ENCODE measurements at regions not wholly inside any gene's neighbourhood (a gene's known extent, or its start where the extent isn't known, plus 50 kb on each side); places are given as distances from the start of the nearest gene placed in this dataset.
A peak's percentile ranks its signal among the peaks of the same experiment; 100 is the strongest.

- Mint-ChIP-seq H3K4me3 (no peak overlapping the region), H3K27me3 (peaks cover 15% of the 10 kb centered on the region), H3K4me1 (no peaks in the 10 kb centered on the region), H3K9me3 (ENCODE audit: low read depth) (no peaks in the 10 kb centered on the region), H3K36me3 (ENCODE audit: low read depth) (no peaks in the 10 kb centered on the region), H3K27ac (no peak overlapping the region)
- ATAC-seq (no peak), DNase-seq (no peak)
- CTCF ChIA-PET: interaction anchor here (2.7 kb wide), 1 partner anchor 9 kb away, joined by 12 read pairs; no protein-coding TSS in a partner anchor
- POLR2A ChIA-PET: no interaction called here
- intact Hi-C loops (cut with DNase I, micrococcal nuclease): no loop called here
Observed at GRCh38 chr4:129353490-129353889, 257.5 kb downstream of the C4orf33 start.

GRCh38 chr4:129355031-129355430 lies 259.1 kb downstream of the C4orf33 start:
- ChIA-PET POLR2A (no interaction called here), CTCF (no interaction called here)
- H3K9me3 Mint-ChIP-seq (ENCODE audit: low read depth): no peaks in the 10 kb centered on the region
- no peak for ATAC-seq
- no peaks in the 10 kb centered on the region for H3K36me3 Mint-ChIP-seq (ENCODE audit: low read depth)
- intact Hi-C loops (cut with DNase I, micrococcal nuclease): loop anchor here in 1 of 2 experiments (5.0 kb wide), 1 partner anchor 573 kb away; no protein-coding TSS in a partner anchor
- H3K4me3 Mint-ChIP-seq: no peak overlapping the region
- H3K27ac Mint-ChIP-seq: no peak overlapping the region
- no peak for DNase-seq
- peaks cover 15% of the 10 kb centered on the region for H3K27me3 Mint-ChIP-seq
- H3K4me1 Mint-ChIP-seq: no peaks in the 10 kb centered on the region

GRCh38 chr4:129355516-129355915 lies 259.6 kb downstream of the C4orf33 start:
- Mint-ChIP-seq H3K27ac (no peak overlapping the region), H3K27me3 (peaks cover 15% of the 10 kb centered on the region), H3K4me3 (no peak overlapping the region), H3K4me1 (no peaks in the 10 kb centered on the region), H3K36me3 (ENCODE audit: low read depth) (no peaks in the 10 kb centered on the region), H3K9me3 (ENCODE audit: low read depth) (no peaks in the 10 kb centered on the region)
- POLR2A ChIA-PET: no interaction called here
- no peak for ATAC-seq
- no peak for DNase-seq
- intact Hi-C loops (cut with DNase I, micrococcal nuclease): loop anchor here in 1 of 2 experiments (5.0 kb wide), 1 partner anchor 573 kb away; no protein-coding TSS in a partner anchor
- CTCF ChIA-PET: no interaction called here

GRCh38 chr4:129358571-129358970 lies 262.6 kb downstream of the C4orf33 start:
- no peak for DNase-seq
- Mint-ChIP-seq H3K4me3 (no peak overlapping the region), H3K27ac (no peak overlapping the region), H3K4me1 (no peaks in the 10 kb centered on the region), H3K27me3 (peaks cover 8% of the 10 kb centered on the region), H3K36me3 (ENCODE audit: low read depth) (no peaks in the 10 kb centered on the region), H3K9me3 (ENCODE audit: low read depth) (no peaks in the 10 kb centered on the region)
- no peak for ATAC-seq
- ChIA-PET CTCF (interaction anchor here (0.6 to 1.8 kb wide), 2 partner anchors 16 to 283 kb away, joined by 3 to 11 read pairs; no protein-coding TSS in a partner anchor), POLR2A (no interaction called here)
- intact Hi-C loops (cut with DNase I, micrococcal nuclease): loop anchor here in 1 of 2 experiments (5.0 kb wide), 1 partner anchor 576 kb away; no protein-coding TSS in a partner anchor

GRCh38 chr4:129359461-129359860 lies 263.5 kb downstream of the C4orf33 start:
- H3K27ac Mint-ChIP-seq: no peak overlapping the region
- H3K4me1 Mint-ChIP-seq: no peaks in the 10 kb centered on the region
- no peaks in the 10 kb centered on the region for H3K36me3 Mint-ChIP-seq (ENCODE audit: low read depth)
- DNase-seq (no peak), ATAC-seq (no peak)
- H3K27me3 Mint-ChIP-seq: peaks cover 6% of the 10 kb centered on the region
- ChIA-PET POLR2A (no interaction called here), CTCF (interaction anchor here (1.8 kb wide), 1 partner anchor 282 kb away, joined by 11 read pairs; no protein-coding TSS in a partner anchor)
- no peaks in the 10 kb centered on the region for H3K9me3 Mint-ChIP-seq (ENCODE audit: low read depth)
- H3K4me3 Mint-ChIP-seq: no peak overlapping the region
- intact Hi-C loops (cut with DNase I, micrococcal nuclease): loop anchor here in 1 of 2 experiments (5.0 kb wide), 1 partner anchor 577 kb away; no protein-coding TSS in a partner anchor

- H3K4me3 Mint-ChIP-seq: no peak overlapping the region
- H3K27me3 Mint-ChIP-seq: peaks cover 4% of the 10 kb centered on the region
- intact Hi-C loops (cut with DNase I, micrococcal nuclease): loop anchor here (1.0 kb wide), 1 partner anchor 279 kb away; no protein-coding TSS in a partner anchor
- H3K9me3 Mint-ChIP-seq (ENCODE audit: low read depth): no peaks in the 10 kb centered on the region
- no peaks in the 10 kb centered on the region for H3K4me1 Mint-ChIP-seq
- ChIA-PET POLR2A (no interaction called here), CTCF (interaction anchor here (0.6 to 5.0 kb wide), 12 partner anchors 10 to 1013 kb away, joined by 3 to 38 read pairs (median 4); no protein-coding TSS in a partner anchor)
- H3K27ac Mint-ChIP-seq: no peak overlapping the region
- DNase-seq: peak; percentile 69
- no peaks in the 10 kb centered on the region for H3K36me3 Mint-ChIP-seq (ENCODE audit: low read depth)
- peak; percentile 42 for ATAC-seq
Observed at GRCh38 chr4:129362691-129363274, 266.8 kb downstream of the C4orf33 start.

- POLR2A ChIA-PET: no interaction called here
- peaks cover 3% of the 10 kb centered on the region for H3K27me3 Mint-ChIP-seq
- ATAC-seq (peak; percentile 66), DNase-seq (peak; percentile 33)
- no peak overlapping the region for H3K4me3 Mint-ChIP-seq
- no peak overlapping the region for H3K27ac Mint-ChIP-seq
- no peaks in the 10 kb centered on the region for H3K9me3 Mint-ChIP-seq (ENCODE audit: low read depth)
- no peaks in the 10 kb centered on the region for H3K4me1 Mint-ChIP-seq
- intact Hi-C loops (cut with DNase I, micrococcal nuclease): no loop called here
- CTCF ChIA-PET: interaction anchor here (0.6 to 5.0 kb wide), 4 partner anchors 18 to 1761 kb away, joined by 3 to 38 read pairs (median 3); no protein-coding TSS in a partner anchor
- no peaks in the 10 kb centered on the region for H3K36me3 Mint-ChIP-seq (ENCODE audit: low read depth)
Observed at GRCh38 chr4:129364747-129365452, 268.9 kb downstream of the C4orf33 start.

- H3K27ac Mint-ChIP-seq: no peak overlapping the region
- ChIA-PET POLR2A (no interaction called here), CTCF (no interaction called here)
- no peaks in the 10 kb centered on the region for H3K4me1 Mint-ChIP-seq
- no peak for DNase-seq
- H3K36me3 Mint-ChIP-seq (ENCODE audit: low read depth): no peaks in the 10 kb centered on the region
- H3K27me3 Mint-ChIP-seq: peaks cover 3% of the 10 kb centered on the region
- H3K9me3 Mint-ChIP-seq (ENCODE audit: low read depth): no peaks in the 10 kb centered on the region
- intact Hi-C loops (cut with DNase I, micrococcal nuclease): no loop called here
- H3K4me3 Mint-ChIP-seq: no peak overlapping the region
- no peak for ATAC-seq
Observed at GRCh38 chr4:129369361-129370010, 273.5 kb downstream of the C4orf33 start.

GRCh38 chr4:129371065-129371464 lies 275.1 kb downstream of the C4orf33 start:
- ATAC-seq (no peak), DNase-seq (no peak)
- peaks cover 3% of the 10 kb centered on the region for H3K27me3 Mint-ChIP-seq
- no peaks in the 10 kb centered on the region for H3K4me1 Mint-ChIP-seq
- CTCF ChIA-PET: no interaction called here
- intact Hi-C loops (cut with DNase I, micrococcal nuclease): no loop called here
- no peak overlapping the region for H3K4me3 Mint-ChIP-seq
- no peaks in the 10 kb centered on the region for H3K9me3 Mint-ChIP-seq (ENCODE audit: low read depth)
- POLR2A ChIA-PET: no interaction called here
- no peaks in the 10 kb centered on the region for H3K36me3 Mint-ChIP-seq (ENCODE audit: low read depth)
- no peak overlapping the region for H3K27ac Mint-ChIP-seq

- ATAC-seq: no peak
- H3K4me3 Mint-ChIP-seq: no peak overlapping the region
- no peak overlapping the region for H3K27ac Mint-ChIP-seq
- no peaks in the 10 kb centered on the region for H3K9me3 Mint-ChIP-seq (ENCODE audit: low read depth)
- peaks cover 6% of the 10 kb centered on the region for H3K27me3 Mint-ChIP-seq
- POLR2A ChIA-PET: no interaction called here
- no peaks in the 10 kb centered on the region for H3K36me3 Mint-ChIP-seq (ENCODE audit: low read depth)
- CTCF ChIA-PET: no interaction called here
- intact Hi-C loops (cut with DNase I, micrococcal nuclease): no loop called here
- no peaks in the 10 kb centered on the region for H3K4me1 Mint-ChIP-seq
- no peak for DNase-seq
Observed at GRCh38 chr4:129371926-129372325, 276.0 kb downstream of the C4orf33 start.

GRCh38 chr4:129377131-129377845 lies 281.3 kb downstream of the C4orf33 start:
- no peak overlapping the region for H3K4me3 Mint-ChIP-seq
- H3K9me3 Mint-ChIP-seq (ENCODE audit: low read depth): no peaks in the 10 kb centered on the region
- DNase-seq (no peak), ATAC-seq (no peak)
- POLR2A ChIA-PET: no interaction called here
- CTCF ChIA-PET: interaction anchor here (1.4 kb wide), 1 partner anchor 15 kb away, joined by 6 read pairs; no protein-coding TSS in a partner anchor
- no peak overlapping the region for H3K27ac Mint-ChIP-seq
- H3K36me3 Mint-ChIP-seq (ENCODE audit: low read depth): no peaks in the 10 kb centered on the region
- intact Hi-C loops (cut with DNase I, micrococcal nuclease): no loop called here
- H3K4me1 Mint-ChIP-seq: no peaks in the 10 kb centered on the region
- peaks cover 12% of the 10 kb centered on the region for H3K27me3 Mint-ChIP-seq
